Activated T-helper 9 cell treated with anti-CD3 and anti-CD28 coated beads, Interleukin-2, amount 50 U/mL, for 16 hours (primary cell): ENCODE measurements at regions not wholly inside any gene's neighbourhood (a gene's known extent, or its start where the extent isn't known, plus 50 kb on each side); places are given as distances from the start of the nearest gene placed in this dataset.
"Not testable (repeated sequence)": the region's sequence is repeated elsewhere in the genome, so short reads cannot be mapped to it uniquely, and the experiment has no call there.

ENCODE experiments used
- DNase-seq: peaks from one replicate; pipeline ENCODE4 v3.0.0-alpha.2; 2020; ENCODE audit warnings: low read depth

DNA sequence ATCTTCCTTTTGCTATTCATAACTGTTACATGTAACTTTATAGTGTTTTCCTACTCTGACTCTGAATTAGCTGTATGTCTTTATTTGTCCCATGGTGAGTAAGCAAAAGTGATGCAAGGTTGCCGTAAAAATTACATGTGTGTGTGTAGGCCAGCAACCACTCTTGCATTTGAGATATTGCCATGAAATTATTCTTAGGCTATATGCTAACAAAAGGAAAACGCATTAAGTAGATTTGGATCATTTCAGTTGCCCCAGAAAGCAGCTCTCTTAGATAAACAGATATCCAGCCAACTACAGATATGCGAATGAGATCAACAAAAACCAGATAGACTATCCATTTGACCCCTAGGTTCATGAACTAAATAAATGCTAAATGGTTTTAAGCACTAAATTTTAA lies 73.6 kb downstream of the CYLC2 start:
- no peak for DNase-seq

DNA sequence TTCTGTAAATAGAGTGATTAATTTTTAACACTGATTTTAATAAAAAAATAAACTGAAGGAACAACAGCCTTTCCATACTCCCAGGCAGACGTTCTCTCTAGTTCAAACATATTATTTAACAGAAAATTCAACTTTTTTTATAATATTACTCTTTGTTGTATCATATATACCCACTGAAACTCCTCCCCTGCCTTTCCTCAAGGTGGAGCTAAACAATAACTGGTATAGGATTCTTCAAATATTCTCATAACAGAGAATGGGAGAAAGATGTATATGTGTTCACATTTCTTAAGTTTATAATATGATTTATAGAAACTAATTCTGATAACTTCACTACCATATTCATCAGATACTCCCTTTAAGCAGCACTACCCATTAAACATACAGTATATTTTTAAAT lies 83.4 kb downstream of the CYLC2 start:
- DNase-seq, result no peak

DNA sequence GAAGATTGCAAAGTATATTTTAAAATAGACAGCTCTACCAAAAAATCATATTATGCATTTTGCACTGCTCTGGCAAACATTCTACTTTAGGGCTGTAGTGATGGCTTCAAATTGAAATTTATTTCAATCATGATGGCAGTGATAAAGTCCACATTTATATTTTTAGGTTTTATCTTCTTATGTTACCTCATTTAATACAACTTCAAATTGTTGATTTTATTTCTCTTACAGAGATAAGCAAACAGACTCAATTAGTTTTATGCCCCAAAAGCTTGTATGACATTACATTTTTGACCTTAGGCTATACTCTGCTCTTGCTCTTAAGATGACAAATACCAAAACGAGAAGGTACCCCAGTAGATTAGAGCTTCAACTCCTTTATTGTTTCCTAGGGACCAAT lies 87.4 kb downstream of the CYLC2 start:
- no peak for DNase-seq

DNA sequence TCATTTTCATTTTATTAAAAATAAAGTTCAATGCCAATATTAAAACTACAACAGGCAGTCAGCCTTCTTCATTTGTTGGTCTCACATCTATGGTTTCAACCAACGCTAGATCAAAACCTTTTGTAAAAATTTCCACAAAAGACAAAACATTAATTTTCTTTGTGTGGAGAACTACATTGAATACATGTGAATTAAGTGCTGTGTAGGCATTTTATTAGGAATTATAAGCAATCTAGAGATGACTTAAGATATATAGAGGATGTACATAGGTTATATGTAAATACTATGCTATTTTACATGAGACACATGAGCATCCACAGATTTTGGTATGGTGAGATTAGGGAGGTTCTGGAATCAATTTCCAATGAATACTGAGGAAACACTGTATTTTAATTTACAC lies 94.2 kb downstream of the CYLC2 start:
- DNase-seq, result no peak

DNA sequence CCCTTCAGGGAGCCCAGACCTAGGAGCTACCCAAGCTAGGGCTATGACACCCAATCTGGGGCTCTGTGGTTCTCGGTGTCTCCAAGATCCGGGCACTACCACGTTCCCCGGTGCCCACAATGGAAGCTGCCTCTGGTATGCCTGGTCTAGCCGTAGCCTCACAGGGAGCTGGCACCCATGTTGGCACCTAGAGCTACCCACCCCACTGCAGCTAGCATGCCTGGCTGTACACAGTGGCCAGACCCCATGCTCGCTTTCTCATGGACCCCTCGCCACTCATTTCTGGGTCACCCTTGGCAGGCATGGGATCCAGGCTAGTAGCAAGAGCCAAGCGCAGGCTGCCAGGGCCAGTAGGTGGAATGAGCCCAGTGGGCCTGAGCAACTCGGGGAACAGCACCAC lies 109.0 kb downstream of the CYLC2 start:
- DNase-seq, result no peak

DNA sequence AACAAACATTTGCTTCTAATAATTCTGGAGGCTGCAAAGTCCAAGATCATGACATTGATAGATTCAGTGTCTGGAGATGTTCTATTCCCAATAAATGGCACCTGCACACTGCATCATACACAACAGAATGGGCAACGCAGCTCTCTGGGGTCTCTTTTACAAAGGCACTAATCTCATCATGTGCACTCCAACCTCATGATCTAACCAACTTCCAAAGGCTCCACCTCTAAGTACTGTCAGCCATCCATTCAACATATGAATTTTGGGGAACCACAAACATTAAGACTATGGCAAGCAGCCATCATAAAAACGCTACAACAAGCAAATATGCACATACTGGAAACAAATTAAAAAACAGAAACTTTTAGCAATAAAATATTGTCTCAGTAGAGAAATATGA lies 121.1 kb downstream of the CYLC2 start:
- DNase-seq, result no peak

DNA sequence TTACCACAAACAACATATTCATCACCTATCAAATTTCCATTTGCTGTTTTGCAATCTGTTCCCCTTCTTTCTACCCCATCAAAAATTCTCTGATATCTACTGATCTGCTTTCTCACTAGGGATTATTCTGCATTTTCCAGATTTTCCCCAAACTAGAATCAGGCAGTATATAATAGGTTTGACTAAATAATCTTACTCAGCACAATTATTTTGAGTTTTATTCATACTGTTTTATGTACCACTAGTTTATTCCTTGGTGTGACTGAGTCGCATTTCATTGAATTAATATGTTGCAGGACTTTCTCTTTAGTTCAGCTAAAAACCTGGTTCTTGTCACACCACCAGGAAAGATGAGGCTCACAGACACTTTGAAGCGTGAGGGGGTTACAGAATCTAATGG lies 131.4 kb downstream of the CYLC2 start:
- no peak for DNase-seq

DNA sequence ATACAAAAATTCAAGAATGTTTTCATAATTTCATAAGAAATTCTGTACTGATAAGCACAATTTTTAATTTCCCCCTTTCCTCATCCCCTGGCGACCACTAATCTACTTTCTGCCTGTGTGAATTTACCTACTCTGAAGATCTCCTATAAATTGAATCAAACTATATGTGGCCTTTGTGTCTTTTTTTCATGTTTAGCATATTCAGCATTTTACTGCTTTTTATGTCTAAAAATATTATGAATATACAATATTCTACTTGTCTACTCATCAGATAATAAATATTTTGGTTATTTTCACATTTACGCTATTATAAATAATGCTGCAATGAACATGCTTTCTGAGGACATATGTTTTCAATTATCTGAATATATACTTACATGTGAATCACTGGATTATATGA lies 144.8 kb downstream of the CYLC2 start:
- DNase-seq, result no peak

DNA sequence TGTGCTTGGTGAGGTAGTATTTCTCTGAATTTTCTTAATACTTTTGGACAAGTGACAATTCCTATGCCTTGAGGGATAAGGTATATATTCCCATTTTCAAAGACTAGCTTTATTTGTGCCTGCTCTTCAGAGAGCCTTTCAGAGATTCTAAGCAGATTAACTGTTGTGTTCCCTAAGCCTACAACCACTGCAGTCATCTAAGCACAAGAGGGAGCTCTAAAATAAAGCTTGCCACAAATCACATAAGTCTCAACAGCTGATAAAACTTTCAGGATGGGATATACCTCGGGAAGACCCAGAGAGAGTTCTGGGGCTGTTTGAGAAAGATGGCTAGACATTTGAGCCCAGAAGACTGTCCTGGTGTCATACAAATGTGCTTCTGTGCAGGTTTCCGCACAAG lies 157.3 kb downstream of the CYLC2 start:
- DNase-seq, result no peak

DNA sequence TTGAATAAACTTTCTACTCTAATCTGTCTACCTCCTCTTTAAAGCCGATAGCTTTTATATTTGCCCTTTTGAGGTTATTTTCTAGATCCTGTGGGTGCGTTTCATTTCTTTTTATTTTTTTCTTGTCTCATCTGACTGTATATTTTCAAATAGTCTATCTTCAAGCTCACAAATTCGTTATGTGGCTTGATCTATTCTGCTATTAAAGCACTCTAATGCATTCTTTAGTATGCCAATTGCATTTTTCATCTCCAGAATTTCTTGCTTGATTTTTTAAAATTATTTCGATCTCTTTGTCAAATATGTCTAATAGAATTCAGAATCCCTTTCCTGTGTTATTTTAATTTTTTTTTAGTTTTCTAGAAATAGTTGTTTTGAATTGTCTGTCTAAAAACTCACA lies 172.4 kb downstream of the CYLC2 start:
- no peak for DNase-seq

DNA sequence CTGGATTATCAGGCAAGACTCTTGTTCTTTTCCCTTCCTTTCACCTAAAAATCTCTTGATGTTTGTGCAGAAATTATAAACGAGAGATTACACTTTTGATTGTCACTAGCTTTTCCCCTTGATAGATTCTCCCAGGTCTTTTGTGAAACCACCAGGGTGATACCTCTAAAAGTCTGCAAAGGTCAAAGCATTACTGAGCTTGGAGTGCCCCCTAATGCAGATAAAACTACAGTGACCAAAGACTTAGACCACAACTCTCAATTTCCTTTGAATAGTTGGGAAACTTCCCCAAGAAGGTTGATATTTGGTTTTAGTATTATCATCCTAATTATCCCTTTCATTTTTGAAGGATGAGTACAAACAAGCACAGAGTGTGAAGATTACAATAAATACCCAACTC lies 173.1 kb downstream of the CYLC2 start:
- DNase-seq, result no peak

DNA sequence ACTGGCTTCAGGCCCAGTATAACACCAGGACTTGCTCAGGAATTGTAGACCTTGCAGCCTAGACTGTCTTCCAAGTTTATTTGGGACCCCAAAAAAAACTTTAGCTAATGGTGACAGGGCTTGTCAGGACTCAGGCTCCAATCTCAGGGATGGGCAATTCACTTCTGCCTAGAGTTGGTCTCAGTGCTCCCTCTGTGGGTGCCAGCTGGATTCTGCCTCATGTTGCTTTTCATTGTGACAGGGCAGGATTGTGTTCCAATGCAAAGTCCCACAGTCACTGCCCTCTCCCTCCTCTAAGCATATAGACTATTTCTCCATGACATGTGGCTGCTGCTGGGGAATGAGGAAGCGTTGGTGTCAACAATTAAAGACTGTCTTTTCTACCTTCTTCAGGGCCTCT lies 174.7 kb downstream of the CYLC2 start:
- no peak for DNase-seq

DNA sequence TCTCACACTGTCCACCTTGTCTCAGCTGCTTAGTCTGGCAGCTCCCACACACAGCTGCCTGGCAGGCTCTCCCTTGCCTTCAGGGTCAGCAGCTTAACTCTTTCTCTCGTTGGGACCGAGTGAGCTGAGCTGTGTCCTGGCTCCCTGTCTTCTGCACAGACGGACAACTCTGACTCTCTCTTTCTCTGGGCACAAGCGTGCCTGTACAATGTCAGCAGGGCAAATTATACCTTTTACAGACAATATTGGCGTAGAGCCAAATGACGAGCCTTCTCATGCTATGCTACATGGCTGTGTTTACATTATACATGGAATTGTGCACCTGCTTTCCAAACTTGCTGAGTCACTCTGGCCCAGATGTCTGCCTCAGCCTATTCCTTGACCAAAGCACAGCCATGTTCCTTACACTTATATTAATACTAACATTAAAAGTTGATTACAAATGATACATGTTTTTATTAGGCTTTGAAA lies 188.6 kb downstream of the CYLC2 start:
- no peak for DNase-seq

DNA sequence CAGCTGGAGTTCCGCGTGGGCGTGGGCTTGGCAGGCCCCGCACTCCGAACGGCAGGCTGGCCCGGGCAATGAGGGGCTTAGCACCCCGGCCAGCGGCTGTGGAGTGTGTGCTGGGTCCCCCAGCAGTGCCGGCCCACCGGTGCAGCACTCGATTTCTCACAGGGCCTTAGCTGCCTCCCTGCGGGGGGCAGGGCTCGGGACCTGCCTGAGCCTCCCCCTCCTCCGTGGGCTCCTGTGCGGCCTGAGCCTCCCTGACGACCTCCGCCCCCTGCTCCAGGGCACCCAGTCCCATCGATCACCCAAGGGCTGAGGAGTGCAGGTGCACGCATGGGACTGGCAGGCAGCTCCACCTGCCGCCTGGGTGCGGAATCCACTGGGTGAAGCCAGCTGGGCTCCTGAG lies 191.8 kb downstream of the CYLC2 start:
- no peak for DNase-seq

DNA sequence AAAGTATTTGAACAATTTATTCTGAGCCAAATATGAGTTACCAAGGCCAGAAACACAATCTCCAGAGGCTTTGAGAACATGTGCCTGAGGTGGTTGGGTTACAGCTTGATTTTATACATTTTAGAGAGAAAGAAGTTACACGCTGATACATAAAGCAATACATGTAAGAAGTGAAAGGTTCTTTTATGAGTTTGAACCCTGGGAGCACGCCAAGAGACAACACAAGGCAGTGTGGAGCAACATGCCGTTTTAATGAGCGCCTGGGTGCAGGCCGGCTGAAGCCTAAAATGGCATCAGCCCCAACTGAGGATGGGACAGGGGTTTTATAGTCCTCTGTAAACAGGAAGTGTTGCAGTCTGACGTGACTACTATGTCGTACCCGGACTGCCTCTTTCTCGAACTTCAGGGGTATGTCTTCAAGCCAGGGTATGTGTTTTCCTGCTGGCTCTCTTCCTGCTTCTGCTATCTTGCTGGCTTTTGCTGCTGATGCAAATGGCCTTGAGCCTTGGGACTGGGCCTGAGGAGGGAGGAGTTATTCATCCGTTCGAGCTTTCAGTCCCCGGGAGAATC lies 193.7 kb downstream of the CYLC2 start:
- DNase-seq, result no peak

DNA sequence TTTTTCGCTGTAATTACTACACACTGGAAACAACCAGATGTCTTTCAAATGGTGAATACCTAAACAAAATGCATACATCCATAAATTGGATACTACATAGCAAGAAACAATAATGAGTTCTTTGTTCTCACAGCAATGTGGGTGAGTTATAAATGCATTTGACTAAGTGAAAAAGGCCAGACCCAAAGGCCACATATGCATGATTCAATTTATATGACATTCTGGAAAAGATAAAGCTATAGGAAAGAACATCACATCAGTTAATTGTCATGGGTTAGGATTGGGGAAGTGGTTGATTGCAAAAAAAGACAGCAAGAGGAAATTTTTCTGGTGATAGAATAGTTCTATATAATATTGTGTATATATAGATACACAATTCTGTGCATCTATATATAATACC lies 198.9 kb downstream of the CYLC2 start:
- no peak for DNase-seq

DNA sequence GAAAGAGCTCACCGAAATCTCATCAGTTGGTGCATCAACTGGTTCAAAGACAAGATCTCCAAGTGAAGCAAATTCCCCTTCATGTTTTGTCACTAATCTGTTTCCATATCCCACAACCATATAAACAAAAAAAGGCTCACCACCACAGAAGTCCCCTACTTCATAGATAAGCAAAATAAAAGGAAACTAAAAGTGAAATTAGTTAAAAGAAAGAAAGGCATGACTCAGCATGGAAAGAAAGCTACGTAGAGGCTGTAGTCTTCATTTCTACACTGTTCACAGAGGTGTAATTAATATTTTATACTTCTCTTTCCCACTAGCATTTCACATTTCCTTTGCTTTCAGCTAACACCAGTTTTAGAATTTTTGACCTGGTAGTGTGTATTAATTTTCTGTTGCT lies 208.0 kb downstream of the CYLC2 start:
- no peak for DNase-seq

DNA sequence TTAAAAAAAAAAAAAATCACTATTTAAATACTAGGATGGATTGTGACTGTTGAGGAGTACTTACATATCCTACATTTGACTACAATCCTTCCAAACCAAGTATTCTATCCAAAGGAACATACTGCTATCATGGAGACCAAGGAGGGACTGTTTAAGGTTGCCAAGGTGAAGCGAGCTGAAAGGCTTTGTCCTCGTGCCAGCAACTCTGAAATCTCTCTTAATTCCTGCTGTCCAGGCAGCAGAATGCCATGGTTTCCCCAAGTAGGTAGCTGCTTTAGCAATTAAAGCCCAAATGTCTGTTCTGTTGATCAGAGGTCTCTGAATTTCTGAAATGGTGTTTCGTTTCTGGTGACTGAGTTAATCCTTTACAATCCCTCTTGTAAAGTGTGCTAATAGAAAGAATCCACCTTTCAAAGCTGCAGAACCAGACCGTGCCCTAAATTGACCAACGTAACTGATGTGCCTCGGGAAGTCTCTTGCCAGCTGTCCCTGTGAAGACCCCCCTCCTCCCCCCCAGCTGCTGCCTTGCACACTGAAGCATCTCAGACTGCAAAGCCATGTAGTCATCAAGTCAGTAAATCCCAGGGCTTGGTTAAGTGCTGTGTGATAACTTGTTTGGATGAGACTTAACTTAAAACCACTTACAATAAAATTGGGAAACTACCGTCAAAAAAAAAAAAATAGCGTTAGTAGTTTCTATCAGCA lies 210.9 kb downstream of the CYLC2 start:
- DNase-seq, result not testable (repeated sequence)

DNA sequence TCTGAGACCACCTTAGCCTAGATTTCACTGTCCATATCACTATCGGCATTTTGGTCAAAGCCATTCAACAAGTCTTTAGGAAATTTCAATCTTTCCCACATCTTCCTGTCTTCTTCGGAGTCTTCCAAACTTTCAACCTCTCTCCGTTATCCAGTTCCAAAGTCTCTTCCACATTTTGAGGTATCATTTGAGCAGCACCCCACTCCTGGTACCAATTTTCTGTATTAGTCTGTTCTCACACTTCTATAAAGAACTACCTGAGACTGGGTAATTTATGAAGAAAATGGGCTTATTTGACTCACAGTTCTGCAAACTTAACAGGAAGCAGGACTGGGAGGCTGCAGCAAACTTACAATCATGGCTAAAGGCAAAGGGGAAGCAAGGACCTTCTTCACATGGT lies 215.5 kb downstream of the CYLC2 start:
- DNase-seq, result no peak

DNA sequence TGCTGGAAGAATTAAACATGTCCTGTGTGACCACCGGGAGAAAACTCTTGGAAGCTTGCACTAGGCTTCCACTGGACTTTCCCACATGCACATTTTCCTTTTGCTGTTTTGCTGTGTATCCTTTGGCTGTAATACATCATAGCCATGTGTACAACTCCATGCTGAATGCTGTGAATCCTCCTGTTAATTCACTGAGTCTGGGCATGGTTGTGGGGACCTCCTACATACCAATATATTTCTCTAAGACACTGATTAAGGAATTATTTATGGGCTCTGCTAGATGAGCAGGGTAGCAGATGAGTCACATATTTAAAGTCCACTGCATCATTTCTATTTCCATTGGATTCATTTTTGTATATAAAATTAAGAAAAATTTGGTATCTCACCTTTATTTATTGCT lies 220.1 kb downstream of the CYLC2 start:
- DNase-seq, result no peak

DNA sequence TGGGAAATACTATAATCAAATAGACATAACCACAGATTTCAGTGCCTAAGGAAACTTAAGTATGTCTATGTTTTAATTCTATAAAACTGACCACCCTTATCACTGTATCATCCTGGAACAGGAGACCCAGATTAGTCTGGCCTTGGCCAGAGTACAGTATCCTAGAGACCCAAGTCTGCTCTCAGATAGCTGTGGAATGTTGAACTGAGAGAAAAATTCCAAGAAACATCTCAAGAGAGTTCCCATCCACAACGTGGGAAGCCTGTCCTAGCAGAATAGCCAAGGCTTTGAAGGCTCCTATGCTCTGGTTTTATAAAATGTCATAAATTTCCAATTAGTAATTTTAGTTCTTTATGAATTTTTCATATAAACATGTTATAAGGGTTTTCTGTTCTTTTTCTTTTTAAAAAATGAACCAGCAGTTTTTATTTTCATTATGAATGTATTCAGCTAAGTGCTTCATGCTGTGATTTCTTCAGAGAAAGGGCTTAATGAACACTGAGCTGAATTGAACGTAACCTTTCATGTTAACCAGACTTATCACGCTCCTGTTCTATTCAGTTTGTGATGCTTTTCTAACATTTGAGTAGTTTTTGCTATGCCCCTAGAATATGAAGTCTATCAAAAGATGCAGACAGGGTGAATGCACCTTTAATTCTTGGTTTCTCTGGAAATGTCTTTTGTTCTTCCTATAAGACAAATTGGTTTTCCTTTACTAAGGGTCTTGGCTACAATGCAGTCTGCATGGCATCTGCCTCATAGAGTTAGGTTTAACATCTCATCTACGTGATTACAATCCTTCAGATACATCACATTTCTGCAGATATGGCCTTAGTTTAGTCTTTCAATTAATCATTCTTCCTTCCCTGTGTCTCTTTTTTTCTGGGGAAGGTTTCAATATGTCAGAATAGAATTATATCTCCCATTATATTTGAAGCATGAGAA lies 230.8 kb downstream of the CYLC2 start:
- DNase-seq, result no peak

DNA sequence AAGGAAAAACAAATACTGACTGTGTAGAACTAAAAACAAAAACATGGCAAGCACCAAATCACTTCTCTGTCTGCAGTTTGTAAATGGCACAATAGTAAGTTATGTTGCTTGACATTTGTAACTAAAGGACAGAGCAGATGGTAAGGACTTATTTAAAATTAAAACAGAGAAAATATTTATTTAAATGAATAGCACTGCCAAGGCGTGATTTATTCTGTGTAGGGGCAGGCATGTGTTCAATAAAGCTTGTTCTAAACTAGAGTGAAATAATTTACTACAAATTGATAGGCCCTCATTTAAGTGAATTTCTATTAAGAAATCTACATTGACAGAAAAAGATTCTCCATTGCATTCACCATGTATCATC lies 231.5 kb downstream of the CYLC2 start:
- no peak for DNase-seq

DNA sequence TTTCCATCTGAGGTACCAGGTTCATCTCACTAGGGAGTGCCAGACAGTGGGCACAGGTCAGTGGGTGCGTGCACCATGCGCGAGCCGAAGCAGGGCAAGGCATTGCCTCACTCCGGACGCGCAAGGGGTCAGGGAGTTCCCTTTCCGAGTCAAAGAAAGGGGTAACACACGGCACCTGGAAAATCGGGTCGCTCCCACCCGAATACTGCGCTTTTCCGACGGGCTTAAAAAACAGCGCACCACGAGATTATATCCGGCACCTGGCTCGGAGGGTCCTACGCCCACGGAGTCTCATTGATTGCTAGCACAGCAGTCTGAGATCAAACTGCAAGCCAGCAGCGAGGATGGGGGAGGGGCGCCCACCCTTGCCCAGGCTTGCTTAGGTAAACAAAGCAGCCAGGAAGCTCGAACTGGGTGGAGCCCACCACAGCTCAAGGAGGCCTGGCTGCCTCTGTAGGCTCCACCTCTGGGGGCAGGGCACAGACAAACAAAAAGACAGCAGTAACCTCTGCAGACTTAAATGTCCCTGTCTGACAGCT lies 242.5 kb downstream of the CYLC2 start:
- DNase-seq, result not testable (repeated sequence)
